H4 (cell line): ENCODE measurements at regions not wholly inside any gene's neighbourhood (a gene's known extent, or its start where the extent isn't known, plus 50 kb on each side); places are given as distances from the start of the nearest gene placed in this dataset.

Experiments
- DNase-seq: peaks from one replicate; pipeline ENCODE4 v3.0.0-alpha.2; 2015; ENCODE audit warnings: low spot score

- DNase-seq, result no peak
Observed at GRCh38 chr10:27451054-27451453, 53.0 kb upstream of the RAB18 start.

GRCh38 chr10:27450225-27450624, 53.9 kb upstream of the RAB18 start:
- no peak for DNase-seq

GRCh38 chr10:27449571-27449970, 54.5 kb upstream of the RAB18 start:
- no peak for DNase-seq

- DNase-seq, result peak; percentile 5
Observed at GRCh38 chr10:27448921-27449320, 55.2 kb upstream of the RAB18 start.

GRCh38 chr10:27447540-27447939, 56.6 kb upstream of the RAB18 start:
- no peak for DNase-seq

- DNase-seq, result peak; percentile 20
Observed at GRCh38 chr10:27446091-27446918, 57.8 kb upstream of the RAB18 start.

- no peak for DNase-seq
Observed at GRCh38 chr10:27445070-27445469, 59.0 kb upstream of the RAB18 start.

GRCh38 chr10:27440478-27440877, 63.6 kb upstream of the RAB18 start:
- DNase-seq, result no peak

- DNase-seq, result no peak
Observed at GRCh38 chr10:27440021-27440420, 64.1 kb upstream of the RAB18 start.

- DNase-seq, result no peak
Observed at GRCh38 chr10:27439101-27439500, 65.0 kb upstream of the RAB18 start.

- DNase-seq, result no peak
Observed at GRCh38 chr10:27437775-27438174, 66.3 kb upstream of the RAB18 start.

- no peak for DNase-seq
Observed at GRCh38 chr10:27436710-27437109, 67.4 kb upstream of the RAB18 start.

GRCh38 chr10:27433976-27434375, 70.1 kb upstream of the RAB18 start:
- DNase-seq, result no peak

- no peak for DNase-seq
Observed at GRCh38 chr10:27426948-27427467, 77.1 kb upstream of the RAB18 start.

GRCh38 chr10:27413831-27414348, 90.2 kb upstream of the RAB18 start:
- no peak for DNase-seq

GRCh38 chr10:27413387-27413786, 90.7 kb upstream of the RAB18 start:
- no peak for DNase-seq

- no peak for DNase-seq
Observed at GRCh38 chr10:27410153-27410552, 94.0 kb upstream of the RAB18 start.

- DNase-seq, result no peak
Observed at GRCh38 chr10:27407271-27407670, 96.8 kb upstream of the RAB18 start.

GRCh38 chr10:27399871-27400270, 104.2 kb upstream of the RAB18 start:
- no peak for DNase-seq

GRCh38 chr10:27393961-27394360, 110.1 kb upstream of the RAB18 start:
- DNase-seq, result no peak

GRCh38 chr10:27392606-27393005, 111.5 kb upstream of the RAB18 start:
- DNase-seq, result no peak

- DNase-seq, result no peak
Observed at GRCh38 chr10:27391916-27392315, 112.2 kb upstream of the RAB18 start.

- no peak for DNase-seq
Observed at GRCh38 chr10:27391325-27391724, 112.8 kb upstream of the RAB18 start.
